GM23248 (cell line): ENCODE measurements at regions not wholly inside any gene's neighbourhood (a gene's known extent, or its start where the extent isn't known, plus 50 kb on each side); places are given as distances from the start of the nearest gene placed in this dataset.

Experiments
- DNase-seq: peaks from one replicate; pipeline ENCODE4 v3.0.0-alpha.2; 2015
- H2AFZ ChIP-seq: fragments of 200-600 bp; sonication (generic); 2 replicates; pipeline ENCODE4 v1.6.1; 2016; ENCODE audit warnings: antibody characterized with exemption
- H3F3A ChIP-seq: fragments of 200-600 bp; sonication (generic); 2 replicates; pipeline ENCODE4 v1.6.1; 2016; ENCODE audit warnings: mild to moderate bottlenecking, antibody characterized with exemption, mixed run types; ENCODE audit not compliant: insufficient read depth
- H3K27ac ChIP-seq: fragments of 200-600 bp; sonication (generic); 2 replicates; pipeline ENCODE4 v1.5.1; 2016; ENCODE audit warnings: mild to moderate bottlenecking
- H3K27me3 ChIP-seq: fragments of 200-600 bp; sonication (generic); replicated peaks from 2 replicates; pipeline ENCODE4 v1.6.1; 2016; ENCODE audit warnings: mild to moderate bottlenecking; ENCODE audit not compliant: insufficient read depth
- H3K36me3 ChIP-seq: fragments of 200-600 bp; sonication (generic); 2 replicates; pipeline ENCODE4 v1.6.1; 2016; ENCODE audit warnings: low read depth, mild to moderate bottlenecking
- H3K4me1 ChIP-seq: fragments of 200-600 bp; sonication (generic); 2 replicates; pipeline ENCODE4 v1.6.1; 2016; ENCODE audit warnings: mild to moderate bottlenecking; ENCODE audit not compliant: insufficient read depth
- H3K4me2 ChIP-seq: fragments of 200-600 bp; sonication (generic); one replicate; pipeline ENCODE4 v1.6.1; 2016; ENCODE audit warnings: mild to moderate bottlenecking; ENCODE audit not compliant: unreplicated experiment
- H3K4me3 ChIP-seq: fragments of 200-600 bp; sonication (generic); 2 replicates; pipeline ENCODE4 v1.5.1; 2016; ENCODE audit warnings: mild to moderate bottlenecking
- H3K79me2 ChIP-seq: fragments of 200-600 bp; sonication (generic); 2 replicates; pipeline ENCODE4 v1.6.1; 2016; ENCODE audit warnings: mild to moderate bottlenecking; ENCODE audit not compliant: insufficient read depth
- H3K9ac ChIP-seq: fragments of 200-600 bp; sonication (generic); 2 replicates; pipeline ENCODE4 v1.6.1; 2016; ENCODE audit warnings: mild to moderate bottlenecking
- H3K9me2 ChIP-seq: fragments of 200-600 bp; sonication (generic); 2 replicates; pipeline ENCODE4 v1.6.1; 2016; ENCODE audit warnings: mixed run types, mild to moderate bottlenecking, moderate library complexity; ENCODE audit not compliant: insufficient read depth
- H3K9me3 ChIP-seq: fragments of 200-600 bp; sonication (generic); one replicate; pipeline ENCODE4 v1.6.1; 2017; ENCODE audit warnings: low read depth
- H4K20me1 ChIP-seq: fragments of 200-600 bp; sonication (generic); 2 replicates; pipeline ENCODE4 v1.6.0; 2016; ENCODE audit not compliant: insufficient read depth
- EZH2 ChIP-seq: fragments of 200-600 bp; sonication (generic); IDR thresholded peaks from 2 replicates; pipeline ENCODE4 v1.6.1; 2018; ENCODE audit warnings: antibody characterized with exemption, mild to moderate bottlenecking; ENCODE audit not compliant: insufficient read depth, poor library complexity, severe bottlenecking
- EZH2phosphoT487 ChIP-seq: fragments of 200-600 bp; sonication (generic); IDR thresholded peaks from 2 replicates; pipeline ENCODE4 v1.6.1; 2018; ENCODE audit warnings: antibody characterized with exemption, moderate library complexity, mild to moderate bottlenecking, low read depth; ENCODE audit not compliant: insufficient read depth
- WGBS, 2 experiments: methylation state at CpG; one replicate each; pipeline ENCODE4 v1.1.6; 2015 to 2017; ENCODE audit warnings: low lambda C conversion rate in 2 of 2, low coverage in 1 of 2; ENCODE audit errors: missing lambda C conversion rate in 2 of 2; 5-methylcytosine and 5-hydroxymethylcytosine counted together
- in situ Hi-C: fragments of 300-500 bp; cut with MboI; formaldehyde crosslinking; loops from 2 replicates; pipeline ENCODE4 v1.15.0; 2020

GRCh38 chr2:37832590-37833197 is 92.4 kb upstream of the RMDN2 start:
- peaks cover 20% of the 10 kb centered on the region for H3F3A ChIP-seq
- whole genome bisulfite sequencing, 2 experiments: 26 to 46% methylated on average over 3 of the region's 3 CpGs
- peaks cover 30% of the 10 kb centered on the region for H3K4me1 ChIP-seq
- H3K27ac ChIP-seq: no peak overlapping the region
- TF ChIP-seq EZH2 (no peak), EZH2phosphoT487 (no peak)
- DNase-seq: peak; percentile 88
- no peak overlapping the region for H3K9ac ChIP-seq
- no peaks in the 10 kb centered on the region for H3K9me3 ChIP-seq
- H3K9me2 ChIP-seq: no peaks in the 10 kb centered on the region
- no peaks in the 10 kb centered on the region for H3K79me2 ChIP-seq
- H4K20me1 ChIP-seq: no peaks in the 10 kb centered on the region
- no peak overlapping the region for H3K4me3 ChIP-seq
- in situ Hi-C loops: loop anchor here (25.0 kb wide), 1 partner anchor 420 kb away; no protein-coding TSS in a partner anchor
- no peaks in the 10 kb centered on the region for H3K36me3 ChIP-seq
- no peaks in the 10 kb centered on the region for H3K27me3 ChIP-seq
- no peak overlapping the region for H3K4me2 ChIP-seq
- peak overlapping the region; percentile 32 for H2AFZ ChIP-seq

GRCh38 chr2:37833423-37833822 is 91.7 kb upstream of the RMDN2 start:
- no peak overlapping the region for H3K27ac ChIP-seq
- DNase-seq: peak; percentile 18

DNA sequence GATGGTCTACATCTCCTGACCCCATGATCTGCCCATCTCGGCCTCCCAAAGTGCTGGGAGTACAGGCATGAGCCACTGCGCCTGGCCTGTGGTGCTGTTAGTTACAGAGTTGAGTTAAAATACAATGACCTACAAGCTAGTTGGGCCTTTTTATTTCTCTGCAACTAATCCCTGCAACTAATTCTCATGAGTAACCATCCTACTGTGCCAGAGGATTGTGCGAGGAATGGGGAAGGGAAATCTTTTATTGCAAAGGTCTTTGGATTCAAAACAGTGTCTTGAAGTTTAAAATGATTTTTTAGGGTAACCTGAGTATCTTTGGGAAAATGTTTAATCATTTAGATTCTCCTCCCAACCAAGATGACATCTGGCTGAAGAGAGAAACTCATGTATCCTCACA is 88.8 kb upstream of the RMDN2 start:
- WGBS, 2 experiments: 98 to 99% methylated on average over 3 of the region's 3 CpGs

More at GRCh38 chr2:37833423-37833822, 91.7 kb upstream of the RMDN2 start:
- H3K9me3 ChIP-seq: no peaks in the 10 kb centered on the region
- H3K9ac ChIP-seq: no peak overlapping the region
- H3K4me3 ChIP-seq: no peak overlapping the region
- 46 to 47% methylated on average over 7 of the region's 7 CpGs for WGBS, 2 experiments
- H3K4me2 ChIP-seq: no peak overlapping the region
- H3K27me3 ChIP-seq: no peaks in the 10 kb centered on the region
- H4K20me1 ChIP-seq: no peaks in the 10 kb centered on the region
- H3K9me2 ChIP-seq: no peaks in the 10 kb centered on the region
- in situ Hi-C loops: loop anchor here (25.0 kb wide), 1 partner anchor 421 kb away; no protein-coding TSS in a partner anchor
- H3F3A ChIP-seq: peaks cover 12% of the 10 kb centered on the region
- peaks cover 22% of the 10 kb centered on the region for H3K4me1 ChIP-seq
- H3K36me3 ChIP-seq: no peaks in the 10 kb centered on the region
- H2AFZ ChIP-seq: no peak overlapping the region
- H3K79me2 ChIP-seq: no peaks in the 10 kb centered on the region
- no peak for TF ChIP-seq EZH2
- TF ChIP-seq EZH2phosphoT487: no peak

DNA sequence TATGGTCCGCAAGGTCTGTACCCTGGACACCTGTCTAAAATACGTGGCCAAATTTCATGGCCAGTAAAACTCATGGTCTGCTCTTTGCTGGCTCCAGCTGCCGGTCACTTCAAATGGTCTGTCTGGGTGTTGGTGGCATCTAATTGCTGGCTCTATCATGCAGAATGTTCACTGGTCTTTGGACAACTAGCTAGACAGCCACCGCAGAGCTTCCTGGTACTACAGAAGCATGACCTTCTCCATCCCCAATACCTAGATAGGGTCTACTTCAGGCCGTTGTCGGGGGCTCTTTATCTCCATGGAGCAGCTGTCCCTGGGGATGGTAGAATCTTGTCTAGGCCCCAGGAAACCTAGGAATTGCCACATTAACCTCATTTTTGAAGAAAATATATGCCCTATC is 88.4 kb upstream of the RMDN2 start:
- WGBS, 2 experiments: 91 to 95% methylated on average over 6 of the region's 6 CpGs
- Histone ChIP-seq H3K79me2 (no peaks in the 10 kb centered on the region), H3K36me3 (no peaks in the 10 kb centered on the region), H4K20me1 (no peaks in the 10 kb centered on the region), H3K4me1 (peaks cover 8% of the 10 kb centered on the region; the same call in 1 of the 2 replicates), H3K9me2 (no peaks in the 10 kb centered on the region), H3K27me3 (no peaks in the 10 kb centered on the region), H3K9ac (no peak overlapping the region), H2AFZ (no peak overlapping the region), H3K27ac (no peak overlapping the region), H3K4me2 (no peak overlapping the region), H3K4me3 (no peak overlapping the region), H3F3A (no peaks in the 10 kb centered on the region), H3K9me3 (no peaks in the 10 kb centered on the region)
- TF ChIP-seq EZH2 (no peak), EZH2phosphoT487 (no peak)
- DNase-seq: no peak
- in situ Hi-C loops: loop anchor here (25.0 kb wide), 1 partner anchor 424 kb away; no protein-coding TSS in a partner anchor

More for the DNA sequence above, 88.8 kb upstream of the RMDN2 start:
- no peaks in the 10 kb centered on the region for H3F3A ChIP-seq
- peaks cover 8% of the 10 kb centered on the region; the same call in 1 of the 2 replicates for H3K4me1 ChIP-seq
- H3K27ac ChIP-seq: no peak overlapping the region
- no peak for TF ChIP-seq EZH2phosphoT487
- TF ChIP-seq EZH2: no peak
- no peak overlapping the region for H3K4me3 ChIP-seq
- DNase-seq: no peak
- no peaks in the 10 kb centered on the region for H3K36me3 ChIP-seq
- H3K9me2 ChIP-seq: no peaks in the 10 kb centered on the region
- no peaks in the 10 kb centered on the region for H3K79me2 ChIP-seq
- H3K27me3 ChIP-seq: no peaks in the 10 kb centered on the region
- H2AFZ ChIP-seq: no peak overlapping the region
- in situ Hi-C loops: loop anchor here (25.0 kb wide), 1 partner anchor 424 kb away; no protein-coding TSS in a partner anchor
- H3K9ac ChIP-seq: no peak overlapping the region
- no peaks in the 10 kb centered on the region for H3K9me3 ChIP-seq
- H4K20me1 ChIP-seq: no peaks in the 10 kb centered on the region
- no peak overlapping the region for H3K4me2 ChIP-seq
